Trophoblast cell (in vitro differentiated cells and primary cell): ENCODE measurements at regions not wholly inside any gene's neighbourhood (a gene's known extent, or its start where the extent isn't known, plus 50 kb on each side); places are given as distances from the start of the nearest gene placed in this dataset.
"Not testable (repeated sequence)": the region's sequence is repeated elsewhere in the genome, so short reads cannot be mapped to it uniquely, and the experiment has no call there.

ENCODE experiments used
- DNase-seq, 2 donors: peaks; one replicate each; pipeline ENCODE4 v3.0.0-alpha.2; 2016
- H2AFZ ChIP-seq: 2 replicates; pipeline ENCODE4 v1.6.1; 2013; ENCODE audit warnings: low read length, moderate library complexity, mild to moderate bottlenecking; ENCODE audit not compliant: insufficient read depth, poor library complexity
- H2AK5ac ChIP-seq: 2 replicates; pipeline ENCODE4 v1.6.1; 2013; ENCODE audit warnings: mild to moderate bottlenecking, low read length
- H2BK120ac ChIP-seq: 2 replicates; pipeline ENCODE4 v1.6.1; 2013; ENCODE audit warnings: low read length, mild to moderate bottlenecking, moderate library complexity; ENCODE audit not compliant: insufficient read depth, poor library complexity
- H2BK12ac ChIP-seq: 2 replicates; pipeline ENCODE4 v1.6.1; 2013; ENCODE audit warnings: mild to moderate bottlenecking, low read length, moderate library complexity
- H2BK5ac ChIP-seq: 2 replicates; pipeline ENCODE4 v1.6.1; 2013; ENCODE audit warnings: low read length, low read depth, moderate library complexity, mild to moderate bottlenecking; ENCODE audit not compliant: poor library complexity
- H3K14ac ChIP-seq: 2 replicates; pipeline ENCODE4 v1.6.1; 2013; ENCODE audit warnings: mild to moderate bottlenecking, low read length
- H3K18ac ChIP-seq: 2 replicates; pipeline ENCODE4 v1.6.1; 2013; ENCODE audit warnings: mild to moderate bottlenecking, low read length
- H3K23ac ChIP-seq: 2 replicates; pipeline ENCODE4 v1.6.1; 2013; ENCODE audit warnings: low read length
- H3K27ac ChIP-seq: 2 replicates; pipeline ENCODE4 v1.5.1; 2013; ENCODE audit warnings: low read depth, mild to moderate bottlenecking, inconsistent platforms, low read length, moderate library complexity
- H3K27me3 ChIP-seq: 2 replicates; pipeline ENCODE4 v1.6.1; 2013; ENCODE audit warnings: inconsistent platforms, mild to moderate bottlenecking, low read length, moderate library complexity; ENCODE audit not compliant: insufficient read depth
- H3K36me3 ChIP-seq, 2 experiments: 1 replicate in 1 of 2; 2 replicates in 1 of 2; pipeline ENCODE4 v1.6.1; 2013; ENCODE audit warnings: low read length in 2 of 2, mild to moderate bottlenecking in 2 of 2, moderate library complexity in 1 of 2; ENCODE audit not compliant: insufficient read depth in 2 of 2, control insufficient read depth in 1 of 2
- H3K4ac ChIP-seq: 2 replicates; pipeline ENCODE4 v1.6.1; 2013; ENCODE audit warnings: low read depth, mild to moderate bottlenecking, low read length, moderate library complexity
- H3K4me1 ChIP-seq, 2 experiments: 1 replicate in 1 of 2; 2 replicates in 1 of 2; pipeline ENCODE4 v1.6.1; 2013; ENCODE audit warnings: low read length in 2 of 2, mild to moderate bottlenecking in 2 of 2, moderate library complexity in 1 of 2; ENCODE audit not compliant: insufficient read depth in 2 of 2, control insufficient read depth in 1 of 2
- H3K4me2 ChIP-seq: 2 replicates; pipeline ENCODE4 v1.6.1; 2013; ENCODE audit warnings: inconsistent platforms, mild to moderate bottlenecking, low read length, moderate library complexity
- H3K4me3 ChIP-seq: 2 replicates; pipeline ENCODE4 v1.5.1; 2013; ENCODE audit warnings: mild to moderate bottlenecking, low read depth, low read length, inconsistent platforms
- H3K79me1 ChIP-seq: one replicate; pipeline ENCODE4 v1.6.1; 2013; ENCODE audit warnings: low read length
- H3K79me2 ChIP-seq: 2 replicates; pipeline ENCODE4 v1.6.1; 2013; ENCODE audit warnings: low read length, mild to moderate bottlenecking; ENCODE audit not compliant: control insufficient read depth, insufficient read depth, poor library complexity
- H3K9ac ChIP-seq: 2 replicates; pipeline ENCODE4 v1.6.1; 2013; ENCODE audit warnings: mild to moderate bottlenecking, low read length
- H3K9me3 ChIP-seq: 2 replicates; pipeline ENCODE4 v1.6.1; 2013; ENCODE audit warnings: low read depth, mild to moderate bottlenecking, control low read depth, inconsistent platforms, low read length; ENCODE audit not compliant: insufficient read depth
- H4K12ac ChIP-seq: 2 replicates; pipeline ENCODE4 v1.6.1; 2013; ENCODE audit warnings: low read depth, mild to moderate bottlenecking, low read length, moderate library complexity
- H4K8ac ChIP-seq: 2 replicates; pipeline ENCODE4 v1.6.1; 2013; ENCODE audit warnings: low read depth, mild to moderate bottlenecking, low read length, moderate library complexity
- H4K91ac ChIP-seq: one replicate; pipeline ENCODE4 v1.6.1; 2013; ENCODE audit warnings: low read depth, mild to moderate bottlenecking, low read length, moderate library complexity
- WGBS: extraction: QIAGEN DNeasy Blood & Tissue Kit; methylation state at CpG from one replicate; pipeline ENCODE4 v1.1.7; 2013; ENCODE audit warnings: missing lambda C conversion rate; ENCODE audit not compliant: insufficient read length, insufficient coverage; ENCODE audit errors: extremely low coverage; 5-methylcytosine and 5-hydroxymethylcytosine counted together

GRCh38 chr4:137853424-137853823, 321.1 kb upstream of the PCDH18 start:
- H3K14ac ChIP-seq = no peak overlapping the region
- H4K8ac ChIP-seq = no peak overlapping the region
- H3K4me2 ChIP-seq = no peak overlapping the region
- H4K12ac ChIP-seq = no peak overlapping the region
- H3K27me3 ChIP-seq = no peaks in the 10 kb centered on the region
- H3K18ac ChIP-seq = no peak overlapping the region
- H3K79me1 ChIP-seq = no peaks in the 10 kb centered on the region
- no peaks in the 10 kb centered on the region for H3K36me3 ChIP-seq
- no peaks in the 10 kb centered on the region for H3K4me1 ChIP-seq
- H3K4me3 ChIP-seq = no peak overlapping the region
- H3K27ac ChIP-seq = no peak overlapping the region
- no peaks in the 10 kb centered on the region for H3K79me2 ChIP-seq
- H2BK5ac ChIP-seq = no peak overlapping the region
- H3K23ac ChIP-seq = no peak overlapping the region
- peak overlapping the region; percentile 11 for H4K91ac ChIP-seq
- WGBS = no CpG with 5 or more reads among the region's 29 CpGs
- no peak overlapping the region for H2AFZ ChIP-seq
- H2BK12ac ChIP-seq = peak overlapping the region; percentile 30
- no peak for DNase-seq
- no peak overlapping the region for H3K4ac ChIP-seq
- H2AK5ac ChIP-seq = no peak overlapping the region
- no peaks in the 10 kb centered on the region for H3K9me3 ChIP-seq
- no peak overlapping the region for H2BK120ac ChIP-seq
- H3K9ac ChIP-seq = no peak overlapping the region

DNA sequence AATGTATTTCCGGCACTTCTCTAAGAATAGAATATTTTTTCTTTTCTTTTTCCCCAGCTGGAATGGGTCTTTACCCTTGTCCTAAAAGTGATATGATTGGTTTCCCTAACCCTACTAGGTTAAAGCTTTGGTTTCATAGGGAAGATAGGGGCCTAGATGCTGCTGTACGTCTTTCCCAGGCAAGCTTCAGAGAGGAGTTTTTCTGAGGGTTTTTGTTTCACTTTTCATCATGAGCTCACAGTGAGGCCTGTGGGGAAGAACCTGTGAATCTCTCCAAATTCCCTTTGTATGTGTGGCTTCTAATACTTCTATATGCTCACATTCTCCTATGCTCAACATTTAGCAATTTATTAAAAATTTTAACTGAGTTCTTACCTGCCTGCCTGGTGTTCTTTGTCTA, 320.0 kb upstream of the PCDH18 start:
- Histone ChIP-seq H2AK5ac (no peak overlapping the region), H2BK120ac (no peak overlapping the region), H3K27me3 (no peaks in the 10 kb centered on the region), H3K14ac (no peak overlapping the region), H2AFZ (no peak overlapping the region), H3K79me1 (no peaks in the 10 kb centered on the region), H3K18ac (no peak overlapping the region), H4K8ac (no peak overlapping the region), H3K9me3 (no peaks in the 10 kb centered on the region), H2BK5ac (no peak overlapping the region), H3K23ac (no peak overlapping the region), H3K4me3 (no peak overlapping the region), H3K79me2 (no peaks in the 10 kb centered on the region), H3K4me1 (no peaks in the 10 kb centered on the region), H3K9ac (no peak overlapping the region), H2BK12ac (no peak overlapping the region), H3K27ac (no peak overlapping the region), H3K4ac (no peak overlapping the region), H3K36me3 (no peaks in the 10 kb centered on the region), H3K4me2 (no peak overlapping the region), H4K91ac (no peak overlapping the region), H4K12ac (no peak overlapping the region)
- WGBS = no CpG with 5 or more reads among the region's 2 CpGs
- no peak for DNase-seq

- Histone ChIP-seq H2BK120ac (no peak overlapping the region), H2AK5ac (no peak overlapping the region), H3K18ac (no peak overlapping the region), H3K9ac (no peak overlapping the region), H3K23ac (no peak overlapping the region), H4K8ac (no peak overlapping the region), H3K9me3 (no peaks in the 10 kb centered on the region), H2BK12ac (no peak overlapping the region), H3K4me2 (no peak overlapping the region), H3K79me1 (no peaks in the 10 kb centered on the region), H3K27ac (no peak overlapping the region), H3K27me3 (no peaks in the 10 kb centered on the region), H2BK5ac (no peak overlapping the region), H2AFZ (no peak overlapping the region), H3K4me3 (no peak overlapping the region), H3K79me2 (no peaks in the 10 kb centered on the region), H3K14ac (no peak overlapping the region), H3K4ac (no peak overlapping the region), H4K91ac (no peak overlapping the region), H3K4me1 (no peaks in the 10 kb centered on the region), H3K36me3 (no peaks in the 10 kb centered on the region), H4K12ac (no peak overlapping the region)
- DNase-seq = no peak
- WGBS = no CpG with 5 or more reads among the region's 2 CpGs
These were observed 319.1 kb upstream of the PCDH18 start for GRCh38 chr4:137851435-137851834.

- H3K9ac ChIP-seq, H4K91ac ChIP-seq, H4K8ac ChIP-seq, H2BK120ac ChIP-seq, H3K4ac ChIP-seq, H3K4me3 ChIP-seq, H3K23ac ChIP-seq, H3K9me3 ChIP-seq, H2AK5ac ChIP-seq, H3K27ac ChIP-seq, H3K79me2 ChIP-seq, H2AFZ ChIP-seq, H3K27me3 ChIP-seq, H3K4me2 ChIP-seq, H3K36me3 ChIP-seq, H2BK12ac ChIP-seq, H3K4me1 ChIP-seq, H3K14ac ChIP-seq, H3K18ac ChIP-seq, H4K12ac ChIP-seq, H2BK5ac ChIP-seq, H3K79me1 ChIP-seq, DNase-seq: not testable (repeated sequence)
These were observed 295.7 kb upstream of the PCDH18 start for GRCh38 chr4:137827945-137828344.

DNA sequence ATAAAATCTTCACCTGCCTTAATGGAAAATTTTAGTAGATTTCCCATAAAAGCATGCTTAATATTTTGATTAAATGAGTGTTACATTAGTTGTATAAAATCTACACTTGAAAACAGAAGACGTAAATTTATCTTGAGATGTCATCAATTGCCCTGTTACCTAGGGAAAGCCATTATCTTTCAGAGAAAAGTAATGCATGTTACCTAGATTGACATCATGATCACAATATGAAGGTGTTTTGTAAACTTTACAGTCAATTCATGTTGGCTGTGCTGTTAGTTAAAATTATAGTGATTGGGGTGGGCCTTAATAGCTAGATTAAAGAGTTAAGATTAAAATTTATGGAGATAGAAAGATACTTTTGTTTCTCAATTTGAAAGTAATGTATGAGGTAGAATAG, 293.2 kb upstream of the PCDH18 start:
- H3K4me2 ChIP-seq = no peak overlapping the region
- H2BK120ac ChIP-seq = no peak overlapping the region
- H3K18ac ChIP-seq = no peak overlapping the region
- H4K91ac ChIP-seq = no peak overlapping the region
- WGBS = no CpG with 5 or more reads among the region's 1 CpG
- no peaks in the 10 kb centered on the region for H3K9me3 ChIP-seq
- DNase-seq = no peak
- H2AK5ac ChIP-seq = no peak overlapping the region
- H3K23ac ChIP-seq = no peak overlapping the region
- no peak overlapping the region for H4K8ac ChIP-seq
- H3K4ac ChIP-seq = no peak overlapping the region
- no peaks in the 10 kb centered on the region for H3K27me3 ChIP-seq
- no peaks in the 10 kb centered on the region for H3K79me1 ChIP-seq
- no peak overlapping the region for H2BK12ac ChIP-seq
- H3K4me1 ChIP-seq = no peaks in the 10 kb centered on the region
- no peak overlapping the region for H3K9ac ChIP-seq
- no peak overlapping the region for H2BK5ac ChIP-seq
- no peak overlapping the region for H3K14ac ChIP-seq
- no peak overlapping the region for H3K27ac ChIP-seq
- H3K79me2 ChIP-seq = no peaks in the 10 kb centered on the region
- H4K12ac ChIP-seq = no peak overlapping the region
- no peaks in the 10 kb centered on the region for H3K36me3 ChIP-seq
- no peak overlapping the region for H2AFZ ChIP-seq
- H3K4me3 ChIP-seq = no peak overlapping the region
